ENCODE measurements at regions not wholly inside any gene's neighbourhood (a gene's known extent, or its start where the extent isn't known, plus 50 kb on each side); places are given as distances from the start of the nearest gene placed in this dataset.

DNA sequence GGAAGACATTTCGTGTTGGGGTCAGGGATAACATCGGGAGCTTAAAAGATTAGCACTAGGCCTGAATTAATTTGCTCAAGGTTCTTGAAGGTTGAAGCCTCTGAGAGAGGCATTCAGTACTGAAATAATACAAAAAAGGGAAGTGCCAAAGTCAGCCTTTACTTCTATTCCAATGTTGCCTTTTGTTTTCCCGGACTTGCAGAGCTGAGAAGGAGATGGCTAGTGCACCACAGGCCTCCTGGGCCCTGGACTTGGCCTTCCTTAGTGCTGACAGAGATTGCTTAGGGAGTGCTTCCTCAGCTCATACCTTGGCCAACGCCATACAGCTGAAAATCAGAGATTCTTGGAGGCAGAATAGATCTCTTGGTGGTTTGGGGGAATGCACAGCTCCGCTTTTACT is 333.6 kb upstream of the TBL1XR1 start:
- no peak for DNase-seq

DNA sequence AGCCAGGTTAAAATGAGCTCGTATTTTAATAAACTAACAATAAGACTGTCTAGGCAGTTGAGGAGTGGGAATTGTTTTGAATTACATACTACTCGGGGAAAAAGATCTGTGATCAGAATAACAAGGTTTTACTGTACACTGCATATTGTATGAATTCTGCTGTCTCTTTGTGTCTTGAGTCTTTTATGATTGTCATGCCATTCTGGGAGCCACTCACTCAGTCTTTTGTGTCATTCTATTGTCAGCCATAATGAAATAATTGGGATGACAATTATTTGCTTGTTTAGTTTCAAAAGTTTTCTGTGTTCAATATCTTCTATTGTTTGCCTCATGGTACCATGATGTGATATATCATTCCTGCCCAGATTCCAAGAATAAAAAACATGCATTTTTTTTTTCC is 339.6 kb upstream of the TBL1XR1 start:
- no peak for DNase-seq

DNA sequence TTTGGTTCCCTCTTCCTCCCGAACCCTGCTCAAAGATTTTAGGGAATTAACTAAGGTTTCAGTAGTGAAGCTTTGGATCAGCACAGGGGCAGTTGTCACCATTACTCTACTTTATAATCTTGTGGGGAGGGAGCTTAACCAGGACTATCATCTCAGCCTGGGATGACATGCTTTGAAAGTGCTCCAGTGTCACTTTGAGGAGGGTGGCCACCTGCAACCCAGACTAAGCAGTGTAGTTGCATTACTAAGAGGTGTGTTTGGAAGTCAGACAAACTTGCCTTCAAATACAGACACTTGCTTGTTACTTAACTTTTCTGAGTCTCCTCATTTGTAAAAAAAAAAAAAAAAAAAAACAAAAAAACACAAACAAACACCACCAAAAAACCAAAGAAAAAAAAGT is 340.3 kb upstream of the TBL1XR1 start:
- DNase-seq = no peak

DNA sequence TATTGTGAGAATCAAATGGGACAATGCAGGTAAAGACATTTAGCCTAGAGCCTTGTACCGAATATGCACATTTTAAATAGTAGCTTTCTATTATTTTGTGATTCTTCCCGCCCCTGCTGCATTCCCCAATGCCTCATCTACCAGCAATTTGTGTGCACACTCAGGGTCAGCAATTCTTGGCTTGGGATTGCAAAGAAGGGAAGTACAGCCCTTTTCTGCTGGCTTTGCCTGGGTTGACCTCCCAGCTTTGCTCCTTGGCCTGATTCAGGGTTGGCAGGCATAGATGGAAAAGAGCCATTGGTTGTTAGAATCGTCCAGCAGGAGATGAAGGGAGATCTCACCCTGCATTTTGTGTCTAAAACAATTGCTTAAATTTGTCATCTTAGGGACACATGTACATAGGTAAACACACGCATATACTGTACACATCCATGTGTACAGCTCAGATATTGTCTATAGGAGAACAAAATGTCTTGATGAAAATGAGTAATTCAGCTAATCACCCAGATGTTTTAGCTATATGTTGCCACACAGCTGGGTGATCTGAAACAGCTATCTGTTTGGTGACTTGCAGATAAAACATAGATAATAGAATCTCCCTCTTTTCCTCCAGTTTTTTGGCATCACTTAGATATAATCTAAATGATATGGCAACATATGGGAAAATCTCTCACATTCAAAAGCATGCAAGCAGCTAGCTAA is 340.9 kb upstream of the TBL1XR1 start:
- DNase-seq = peak; percentile 64

DNA sequence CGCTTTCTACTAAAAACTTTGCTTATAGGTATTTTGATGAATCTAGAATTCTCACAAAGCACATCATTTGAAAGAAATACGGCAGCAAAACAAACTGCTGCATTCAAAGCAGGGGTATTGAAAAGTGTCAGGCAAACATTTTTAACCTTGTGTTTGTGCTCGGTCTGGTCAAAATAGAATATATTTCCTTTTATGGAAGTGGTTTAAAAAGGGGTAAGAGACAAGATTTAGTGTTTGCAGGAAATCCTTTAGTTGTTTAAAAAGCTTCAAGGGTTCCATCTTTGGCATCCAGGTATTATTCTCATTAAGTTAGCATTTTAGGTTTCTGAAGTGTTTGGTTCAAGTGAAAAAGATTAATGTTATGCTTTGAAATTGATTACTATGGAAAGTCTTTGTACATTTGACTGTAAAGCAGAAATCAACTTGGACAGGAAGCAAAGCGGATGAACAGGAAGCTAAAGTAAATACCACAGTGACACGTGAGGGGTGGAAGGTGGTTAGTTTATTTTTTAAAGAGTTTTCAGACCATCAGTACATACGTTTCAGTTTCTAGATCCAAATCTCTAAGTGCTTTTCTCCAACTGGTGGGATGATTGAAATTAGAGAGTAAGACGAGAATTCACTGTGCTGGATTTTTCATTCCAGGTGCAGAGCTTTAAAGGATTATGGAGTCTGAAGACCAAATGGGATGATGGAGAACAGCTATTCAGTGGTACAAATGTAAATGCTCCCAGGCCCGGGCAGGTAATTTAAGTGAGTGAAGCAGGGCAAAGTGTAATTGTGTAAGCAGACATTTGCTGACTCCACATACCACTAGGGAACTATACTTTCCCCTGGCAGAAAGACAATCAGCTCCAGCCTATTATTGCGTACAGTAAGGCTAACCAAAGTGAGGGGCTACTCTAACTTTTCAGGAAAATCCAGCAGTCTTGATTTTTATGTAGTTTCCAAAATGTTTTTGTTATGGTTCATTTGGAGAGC is 341.8 kb upstream of the TBL1XR1 start:
- DNase-seq = no peak

DNA sequence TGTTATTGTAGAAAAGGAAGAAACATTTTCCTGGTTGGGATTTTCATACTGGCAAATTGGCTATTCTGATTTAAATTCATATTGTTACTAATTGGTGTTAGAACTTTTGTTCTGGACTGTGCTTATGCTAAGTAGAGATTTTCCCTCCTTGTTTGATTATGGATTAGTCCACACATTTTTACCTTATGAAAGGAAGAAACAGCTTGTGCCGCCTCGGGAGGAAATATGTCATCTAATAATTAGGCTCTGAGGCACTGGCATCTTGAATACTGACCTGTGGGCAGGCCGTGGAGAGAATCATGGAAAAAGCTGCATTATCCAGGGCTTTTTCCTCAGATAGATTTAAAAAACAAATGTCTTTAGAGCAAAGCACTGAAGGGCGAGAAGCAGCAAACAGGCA is 344.3 kb upstream of the TBL1XR1 start:
- DNase-seq = no peak

DNA sequence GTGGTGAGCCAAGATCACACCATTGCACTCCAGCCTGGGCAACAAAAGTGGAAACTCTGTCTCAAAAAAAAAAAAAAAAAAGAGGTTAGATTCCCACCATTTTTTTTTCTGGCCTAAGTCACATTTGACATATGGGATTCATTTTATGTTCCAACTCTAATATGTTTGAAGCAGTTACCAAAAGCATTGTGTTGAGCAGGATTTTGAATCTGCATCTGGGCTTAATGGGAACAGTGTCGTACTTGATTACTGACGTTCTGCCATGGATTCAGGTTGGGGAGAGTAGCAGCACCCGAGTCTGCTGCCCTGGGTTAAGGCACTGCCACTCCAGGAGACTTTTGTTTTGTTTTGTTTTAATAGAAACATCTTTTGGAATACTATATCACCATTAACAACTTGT is 348.7 kb upstream of the TBL1XR1 start:
- no peak for DNase-seq

DNA sequence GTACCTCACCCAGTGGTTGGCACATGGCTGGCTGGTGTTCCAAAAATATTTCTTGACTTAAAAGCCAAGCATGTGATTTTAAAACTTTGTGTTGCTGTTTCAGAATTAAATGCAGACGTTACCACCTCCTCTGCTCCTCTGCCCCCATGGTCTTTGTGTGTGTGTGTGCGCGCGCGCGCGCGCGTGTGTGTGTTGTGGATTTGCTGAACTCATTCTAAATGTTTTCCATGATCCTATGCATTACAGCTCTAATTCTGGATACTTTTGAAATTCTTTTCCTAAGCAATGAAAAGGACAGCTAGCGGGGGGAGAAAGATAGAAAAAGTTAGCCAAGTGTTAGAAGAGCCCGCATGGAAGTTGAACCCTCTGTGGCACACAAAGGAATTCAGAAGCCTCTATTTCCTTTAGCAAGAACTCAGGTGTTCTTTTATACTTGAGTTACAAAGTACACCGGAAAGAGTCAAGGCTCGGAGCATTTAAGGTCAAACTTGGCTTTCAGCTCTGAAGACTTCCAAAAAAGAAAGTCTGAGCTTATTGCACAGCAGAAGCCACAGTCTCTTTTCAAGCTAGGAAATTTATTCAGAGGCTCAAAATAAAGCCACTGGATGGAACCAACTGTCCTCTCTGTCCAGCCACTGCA is 350.5 kb upstream of the TBL1XR1 start:
- DNase-seq = no peak

DNA sequence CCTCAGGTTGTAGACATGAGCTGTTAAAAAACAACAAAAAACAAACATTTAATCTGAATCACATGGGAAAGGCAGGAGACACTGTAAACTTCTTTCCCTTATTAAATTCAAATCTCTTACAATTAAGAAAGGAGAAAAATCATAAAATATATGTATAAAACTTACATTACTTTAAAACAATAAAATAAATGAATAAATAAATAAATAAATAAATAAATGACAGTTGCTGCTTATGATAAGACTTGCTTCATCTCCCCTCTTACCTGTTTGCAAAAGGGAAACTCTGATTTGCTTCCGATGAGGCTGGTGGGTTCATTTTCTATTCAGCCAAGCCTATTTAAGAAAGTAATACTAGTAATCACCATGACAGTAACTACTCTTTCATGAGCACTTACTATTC is 353.4 kb upstream of the TBL1XR1 start:
- no peak for DNase-seq

DNA sequence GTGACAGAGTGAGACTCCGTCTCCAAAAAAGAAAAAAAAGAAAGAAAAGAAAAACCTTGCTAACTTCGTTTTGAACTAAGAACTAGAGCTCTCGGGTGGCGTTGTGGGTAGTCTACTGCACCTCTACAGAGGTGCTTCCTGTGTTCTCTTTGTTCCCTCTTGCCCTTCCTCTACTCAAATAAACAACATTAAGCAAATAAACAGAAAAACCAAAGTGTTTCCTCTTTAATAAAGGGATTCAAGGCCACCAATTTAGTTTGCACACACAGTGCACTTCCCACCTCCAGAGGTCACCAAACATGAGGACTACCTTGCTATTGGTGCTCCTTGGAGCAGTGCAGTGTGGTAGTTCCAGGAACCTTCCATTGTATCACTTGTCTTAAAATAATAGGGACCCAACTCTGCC is 354.2 kb upstream of the TBL1XR1 start:
- DNase-seq = no peak

DNA sequence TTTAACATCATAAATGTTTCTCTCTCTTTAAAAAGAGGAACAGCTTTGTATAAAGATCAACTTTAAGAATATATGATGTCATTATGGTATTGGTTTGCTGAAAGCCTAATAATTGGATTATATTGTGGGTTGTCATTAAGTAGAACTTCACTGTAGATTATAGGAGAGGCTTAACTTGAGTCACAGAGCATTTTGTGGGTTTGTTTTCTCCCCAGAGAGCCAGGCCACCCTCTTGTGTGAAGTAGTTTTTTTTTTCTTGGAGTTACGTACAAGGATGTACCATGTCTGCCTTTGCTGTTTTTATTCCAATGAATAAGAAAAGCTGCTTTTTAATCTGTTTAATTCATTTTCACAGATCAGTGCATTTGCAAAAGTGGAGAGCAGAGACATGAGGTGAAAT is 354.8 kb upstream of the TBL1XR1 start:
- no peak for DNase-seq

DNA sequence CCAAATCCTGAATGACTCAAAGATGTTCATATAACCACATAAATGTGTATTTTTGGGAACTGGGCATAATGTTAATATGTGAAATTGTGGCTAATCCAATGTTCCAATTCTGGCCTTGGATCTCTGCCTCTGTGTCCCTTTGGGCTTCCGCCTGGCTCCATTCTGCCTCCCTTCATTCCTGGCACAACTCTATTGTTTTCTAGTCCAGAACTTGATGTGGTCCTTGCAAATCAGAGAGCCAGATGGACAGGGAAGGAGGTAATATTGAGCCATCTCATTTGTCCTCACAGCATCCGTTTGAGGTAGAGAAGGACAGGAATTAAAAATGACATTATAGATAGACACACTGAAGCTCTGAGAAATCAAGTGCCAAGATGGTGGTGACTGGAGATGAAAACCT is 355.7 kb upstream of the TBL1XR1 start:
- no peak for DNase-seq

DNA sequence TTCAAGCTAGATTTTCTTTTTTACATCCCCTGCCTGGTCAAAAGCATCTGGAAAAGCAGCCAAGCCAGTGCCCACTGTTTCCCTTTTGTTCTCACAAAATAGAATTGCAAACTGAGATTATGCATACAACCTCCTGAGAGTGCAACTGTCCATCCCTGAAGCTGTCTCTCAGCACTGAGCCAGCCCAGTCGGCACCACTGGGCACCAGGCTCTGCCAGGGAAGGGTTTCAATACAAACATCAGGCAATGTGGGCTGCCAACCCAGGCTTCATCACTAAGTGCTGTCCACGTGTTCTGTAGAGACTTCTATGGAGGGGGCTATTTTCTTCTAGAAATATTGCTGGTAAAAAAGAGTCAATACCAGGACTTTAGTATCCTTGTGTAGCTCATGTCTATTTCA is 356.3 kb upstream of the TBL1XR1 start:
- DNase-seq = no peak

DNA sequence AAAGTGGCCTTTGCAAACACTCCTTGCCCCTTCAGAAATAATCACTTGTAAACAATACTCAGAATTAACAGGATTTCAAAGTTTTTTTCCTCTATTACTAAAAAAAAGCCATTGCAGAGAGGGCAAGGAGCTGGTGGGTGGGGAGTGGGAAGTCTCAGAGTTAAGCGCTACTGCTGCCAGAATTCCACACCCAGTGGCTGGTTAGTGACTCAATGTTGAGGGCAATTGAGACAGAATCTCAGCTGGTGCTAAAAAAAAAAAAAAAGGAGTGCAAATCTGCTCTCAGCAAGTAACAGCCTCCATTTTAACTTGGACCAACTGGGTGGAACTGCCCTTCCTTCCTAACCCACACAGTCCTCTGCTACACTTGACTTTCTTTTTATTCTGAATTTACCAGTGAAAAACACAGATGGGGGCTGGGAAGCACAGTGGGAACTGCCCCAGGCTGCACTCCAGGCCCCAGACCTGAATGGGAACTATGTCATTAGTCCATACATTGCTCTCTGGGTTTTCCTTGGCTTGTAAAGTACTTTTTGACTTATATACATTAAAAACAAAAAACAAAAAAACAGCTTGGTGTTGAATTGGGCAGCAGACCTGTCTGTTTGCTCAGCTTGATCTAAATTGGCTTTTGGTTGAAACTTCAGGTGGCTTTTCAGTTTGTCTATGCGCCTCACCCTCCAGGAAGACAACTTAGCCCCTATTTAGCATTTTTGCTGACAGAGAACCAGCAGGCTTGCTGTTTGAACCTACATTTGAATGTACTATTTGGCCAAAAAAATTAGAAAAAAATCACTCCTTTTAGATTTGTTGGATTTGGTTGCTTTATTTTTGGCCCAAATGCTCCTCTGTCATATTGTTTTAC is 357.8 kb upstream of the TBL1XR1 start:
- DNase-seq = no peak

DNA sequence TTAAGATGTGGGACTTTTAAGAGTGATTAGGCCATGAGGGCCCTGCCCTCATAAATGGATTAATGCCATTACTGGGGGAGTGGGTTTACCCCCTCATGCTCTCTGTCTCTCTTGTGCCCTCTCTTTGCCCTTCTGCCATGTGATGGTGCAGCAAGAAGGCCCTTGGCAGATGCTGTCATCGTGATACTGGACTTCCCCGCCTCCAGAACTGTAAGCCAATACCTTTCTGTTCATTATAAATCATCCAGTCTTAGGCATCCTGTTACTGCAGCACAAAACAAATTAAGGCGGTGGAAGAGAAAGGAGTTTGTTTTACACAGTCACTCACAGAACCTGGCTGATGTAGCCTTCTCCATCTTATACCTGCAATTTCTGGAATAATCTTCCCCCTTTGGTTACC is 360.3 kb upstream of the TBL1XR1 start:
- no peak for DNase-seq

DNA sequence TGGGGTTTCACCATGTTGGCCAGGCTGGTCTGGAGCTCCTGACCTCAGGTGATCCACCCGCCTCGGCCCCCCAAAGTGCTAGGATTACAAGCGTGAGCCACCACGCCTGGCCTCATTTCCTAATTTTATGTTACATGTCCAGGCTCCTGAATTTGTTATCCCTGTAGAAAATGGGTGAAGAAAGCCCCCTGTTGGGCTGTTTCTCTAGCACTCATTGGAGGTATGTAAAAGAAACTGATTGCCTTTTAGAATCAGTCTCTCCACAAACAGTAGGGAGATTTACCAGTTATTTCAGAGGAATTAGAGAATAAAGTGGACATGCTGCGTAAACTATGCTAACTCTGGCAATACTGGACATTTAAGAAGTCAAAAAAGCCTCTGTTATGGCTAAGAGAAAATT is 364.1 kb upstream of the TBL1XR1 start:
- DNase-seq = no peak

DNA sequence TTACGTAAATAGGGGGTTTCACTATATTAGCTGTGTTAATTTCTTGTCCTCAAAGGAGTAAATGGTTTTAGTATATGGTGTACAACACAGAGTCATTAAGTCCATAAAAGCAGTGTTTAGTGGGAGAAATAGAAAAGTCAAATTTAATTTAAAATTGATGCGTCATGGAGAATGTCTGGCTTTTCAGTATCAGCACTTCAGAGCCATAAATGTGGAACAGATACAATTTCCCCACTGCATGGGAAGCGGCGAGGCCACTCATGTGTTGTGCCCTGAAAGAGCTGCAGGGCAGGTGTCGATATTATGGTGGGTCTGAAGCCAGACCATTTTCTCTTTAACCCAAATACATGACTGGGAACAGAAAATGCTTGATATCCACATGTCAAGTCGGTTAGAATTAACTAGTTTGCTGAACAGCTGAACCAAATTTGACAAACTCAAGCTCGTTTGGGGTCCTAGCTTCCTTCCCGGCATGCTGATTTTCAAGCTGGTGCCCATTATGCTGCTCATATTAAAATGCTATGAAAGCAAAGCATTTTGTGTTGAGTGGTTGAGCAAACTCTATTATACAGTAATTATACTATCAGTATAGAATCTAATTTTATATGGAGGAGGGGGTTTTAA is 364.6 kb upstream of the TBL1XR1 start:
- DNase-seq = no peak

DNA sequence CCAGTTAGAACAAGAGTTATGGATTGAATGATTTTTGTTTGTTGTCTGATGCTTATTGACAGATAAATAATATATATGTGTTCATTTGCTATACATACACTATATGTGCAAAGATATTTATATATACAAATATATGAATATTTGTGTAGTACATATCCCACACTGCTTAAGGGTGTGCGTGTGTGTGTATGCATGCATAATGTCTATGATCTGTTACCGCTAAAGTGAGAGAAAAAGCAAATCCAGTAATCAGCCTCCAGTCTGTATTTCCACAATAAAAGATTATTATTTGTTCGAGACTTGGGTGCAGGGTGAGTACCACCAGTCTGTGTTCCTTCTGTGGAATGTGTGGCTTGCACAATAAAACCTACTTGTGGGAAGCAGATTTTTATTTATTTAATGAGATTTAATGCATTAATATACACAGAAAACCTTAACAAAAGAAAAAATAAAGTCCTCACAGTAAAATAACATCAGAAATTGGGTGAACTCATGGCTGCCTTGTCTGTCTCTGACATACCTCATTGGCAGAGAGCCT is 366.0 kb upstream of the TBL1XR1 start:
- no peak for DNase-seq

DNA sequence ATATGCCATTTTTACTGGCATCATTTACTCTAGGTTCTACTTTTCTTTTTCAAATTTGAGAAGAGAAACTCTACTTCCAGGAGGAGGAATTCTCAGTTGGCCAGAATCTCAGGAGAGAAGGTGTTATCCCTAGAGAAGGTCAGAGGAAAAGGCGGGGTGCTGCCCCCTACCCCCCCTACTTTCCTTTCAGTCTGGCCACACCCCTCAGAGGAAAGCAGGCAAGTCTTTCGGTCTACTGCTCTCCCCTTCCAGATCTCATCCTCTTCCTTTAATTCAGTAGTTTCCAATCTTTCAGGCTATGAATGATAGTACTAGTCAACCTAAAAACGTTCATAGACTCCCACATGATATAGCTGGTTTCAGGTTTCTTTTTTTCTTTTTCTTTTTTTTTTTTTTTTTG is 366.5 kb upstream of the TBL1XR1 start:
- no peak for DNase-seq

DNA sequence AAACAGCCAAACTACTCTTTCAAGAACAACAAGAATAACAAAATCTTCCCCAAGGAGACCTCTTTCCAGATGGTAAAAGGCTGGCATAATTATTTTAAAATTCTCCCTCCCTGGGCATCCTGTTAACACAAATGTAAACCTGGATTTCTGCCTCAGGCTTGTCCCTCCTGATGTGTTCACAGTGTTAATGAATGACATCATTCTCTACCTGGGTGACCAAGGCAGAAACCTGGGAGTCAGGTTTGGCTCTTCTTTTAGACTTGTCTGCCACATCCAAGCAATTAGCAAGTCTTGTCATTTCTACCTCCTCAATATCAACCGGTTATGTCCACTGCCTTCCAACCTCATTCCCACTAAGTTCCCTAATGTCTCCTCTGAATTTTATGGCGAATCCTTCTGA is 368.7 kb upstream of the TBL1XR1 start:
- no peak for DNase-seq

DNA sequence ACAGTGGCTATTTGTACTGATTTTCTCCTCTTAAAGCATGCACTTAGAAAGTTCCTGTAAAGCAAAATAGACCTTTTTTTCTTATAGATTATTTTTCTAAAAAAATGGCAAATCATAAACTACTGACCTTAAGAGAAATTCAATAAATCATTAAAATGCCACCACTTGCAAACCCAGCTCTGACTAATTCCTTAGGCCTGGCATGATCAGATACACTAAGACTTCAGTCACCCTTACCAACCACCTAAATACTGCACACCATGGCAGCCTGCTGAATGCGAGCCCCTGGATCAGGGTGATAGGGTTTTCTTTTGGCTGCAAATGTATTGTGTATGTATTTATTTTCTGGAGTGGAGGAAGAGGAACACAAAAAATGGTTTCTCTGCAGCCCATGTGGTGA is 370.6 kb upstream of the TBL1XR1 start:
- DNase-seq = no peak
